Mesenchymal stem cell (in vitro differentiated cells and primary cell): ENCODE measurements at regions not wholly inside any gene's neighbourhood (a gene's known extent, or its start where the extent isn't known, plus 50 kb on each side); places are given as distances from the start of the nearest gene placed in this dataset.
"Not testable (repeated sequence)": the region's sequence is repeated elsewhere in the genome, so short reads cannot be mapped to it uniquely, and the experiment has no call there.

Experiments used
- DNase-seq: peaks from one replicate; pipeline ENCODE4 v3.0.0-alpha.2; 2013
- H2AFZ ChIP-seq: one replicate; pipeline ENCODE4 v1.6.1; 2013; ENCODE audit warnings: low read depth, mild to moderate bottlenecking, control low read depth, inconsistent platforms, low read length, moderate library complexity
- H2AK5ac ChIP-seq: 2 replicates; pipeline ENCODE4 v1.6.1; 2013; ENCODE audit warnings: low read length, moderate library complexity, mild to moderate bottlenecking, inconsistent platforms; ENCODE audit not compliant: severe bottlenecking
- H2BK120ac ChIP-seq: one replicate; pipeline ENCODE4 v1.6.1; 2013; ENCODE audit warnings: low read depth, mild to moderate bottlenecking, inconsistent platforms, low read length, moderate library complexity
- H2BK12ac ChIP-seq, 2 experiments: one replicate each; pipeline ENCODE4 v1.6.1; 2013; ENCODE audit warnings: inconsistent platforms in 2 of 2, low read length in 2 of 2, mild to moderate bottlenecking in 2 of 2, moderate library complexity in 2 of 2, control low read depth in 1 of 2
- H2BK15ac ChIP-seq: one replicate; pipeline ENCODE4 v1.6.1; 2013; ENCODE audit warnings: mild to moderate bottlenecking, low read depth, inconsistent platforms; ENCODE audit not compliant: poor library complexity, severe bottlenecking
- H2BK5ac ChIP-seq: 2 replicates; pipeline ENCODE4 v1.6.1; 2013; ENCODE audit warnings: low read depth, mild to moderate bottlenecking, low read length, control low read depth, inconsistent platforms; ENCODE audit not compliant: poor library complexity, severe bottlenecking
- H3K14ac ChIP-seq, 2 experiments: one replicate each; pipeline ENCODE4 v1.6.1; 2013; ENCODE audit warnings: inconsistent platforms in 2 of 2, low read length in 2 of 2, control low read depth in 1 of 2, mild to moderate bottlenecking in 1 of 2, moderate library complexity in 1 of 2
- H3K18ac ChIP-seq, 2 experiments: one replicate each; pipeline ENCODE4 v1.6.1; 2013; ENCODE audit warnings: inconsistent platforms in 2 of 2, low read length in 2 of 2, control low read depth in 1 of 2, low read depth in 1 of 2, mild to moderate bottlenecking in 1 of 2
- H3K23ac ChIP-seq, 2 experiments: one replicate each; pipeline ENCODE4 v1.6.1; 2013; ENCODE audit warnings: inconsistent platforms in 2 of 2, low read length in 2 of 2, mild to moderate bottlenecking in 2 of 2, moderate library complexity in 2 of 2, control low read depth in 1 of 2
- H3K27ac ChIP-seq: 2 replicates; pipeline ENCODE4 v1.5.1; 2013; ENCODE audit warnings: mild to moderate bottlenecking, moderate library complexity, low read length, control low read depth, inconsistent platforms; ENCODE audit not compliant: poor library complexity, severe bottlenecking
- H3K27me3 ChIP-seq, 2 experiments: 2 replicates each; pipeline versions ENCODE4 v1.6.1 to v1.7.0; 2013; ENCODE audit warnings: low read length in 2 of 2, mild to moderate bottlenecking in 2 of 2, moderate library complexity in 2 of 2, control low read depth in 1 of 2, inconsistent platforms in 1 of 2; ENCODE audit not compliant: control insufficient read depth in 1 of 2, insufficient read depth in 1 of 2
- H3K36me3 ChIP-seq, 2 experiments: 2 replicates each; pipeline versions ENCODE4 v1.6.1 to v1.7.0; 2013; ENCODE audit warnings: low read length in 2 of 2, control low read depth in 1 of 2, inconsistent platforms in 1 of 2, low read depth in 1 of 2, mild to moderate bottlenecking in 1 of 2; ENCODE audit not compliant: insufficient read depth in 2 of 2, control insufficient read depth in 1 of 2
- H3K4ac ChIP-seq, 2 experiments: one replicate each; pipeline ENCODE4 v1.6.1; 2013; ENCODE audit warnings: inconsistent platforms in 2 of 2, low read length in 2 of 2, mild to moderate bottlenecking in 2 of 2, moderate library complexity in 2 of 2, control low read depth in 1 of 2, low read depth in 1 of 2
- H3K4me1 ChIP-seq: 2 replicates; pipeline ENCODE4 v1.6.1; 2013; ENCODE audit warnings: low read depth, low read length, control low read depth; ENCODE audit not compliant: control insufficient read depth, insufficient read depth
- H3K4me2 ChIP-seq: 2 replicates; pipeline ENCODE4 v1.6.1; 2013; ENCODE audit warnings: low read length, mild to moderate bottlenecking, inconsistent platforms; ENCODE audit not compliant: poor library complexity, severe bottlenecking
- H3K4me3 ChIP-seq, 2 experiments: 2 replicates each; pipeline versions ENCODE4 v1.5.1 to v1.7.0; 2013; ENCODE audit warnings: low read length in 2 of 2, mild to moderate bottlenecking in 2 of 2, control low read depth in 1 of 2, low read depth in 1 of 2; ENCODE audit not compliant: insufficient read depth in 1 of 2
- H3K79me1 ChIP-seq: replicated peaks from 2 replicates; pipeline ENCODE4 v1.6.1; 2013; ENCODE audit warnings: mild to moderate bottlenecking, control low read depth, low read length, inconsistent platforms; ENCODE audit not compliant: poor library complexity, severe bottlenecking
- H3K9ac ChIP-seq: 2 replicates; pipeline ENCODE4 v1.7.0; 2013; ENCODE audit warnings: mild to moderate bottlenecking, low read length, moderate library complexity
- H3K9me3 ChIP-seq: 2 replicates; pipeline ENCODE4 v1.7.0; 2013; ENCODE audit warnings: mild to moderate bottlenecking, low read length; ENCODE audit not compliant: control insufficient read depth
- H4K8ac ChIP-seq: one replicate; pipeline ENCODE4 v1.6.1; 2013; ENCODE audit warnings: inconsistent platforms, mild to moderate bottlenecking, low read length, moderate library complexity
- H4K91ac ChIP-seq: one replicate; pipeline ENCODE4 v1.6.1; 2013; ENCODE audit warnings: mild to moderate bottlenecking, low read length, inconsistent platforms
- WGBS: methylation state at CpG from one replicate; pipeline ENCODE4 v1.1.7; 2013; ENCODE audit warnings: mixed read lengths; 5-methylcytosine and 5-hydroxymethylcytosine counted together

DNA sequence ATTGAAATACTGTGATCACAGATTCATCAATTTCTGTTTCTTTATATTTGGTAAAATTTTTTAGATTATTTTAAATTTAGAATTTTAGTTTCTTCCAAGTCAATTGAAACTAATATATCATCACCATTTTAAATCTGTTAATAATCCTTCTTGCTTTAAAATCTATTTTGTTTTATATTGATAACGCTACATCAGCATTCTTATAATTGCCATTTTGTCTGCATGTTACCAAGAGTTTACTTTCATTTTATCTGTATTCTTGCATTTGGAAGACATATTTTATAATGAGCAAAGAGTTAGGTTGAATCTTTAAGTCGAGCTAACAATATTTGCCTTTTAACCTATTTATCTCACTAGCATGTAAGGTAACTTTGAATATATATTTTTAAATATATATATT lies 890.6 kb downstream of the DNAJB9 start:
- H3K27me3 ChIP-seq: no peaks in the 10 kb centered on the region
- H3K9me3 ChIP-seq: no peaks in the 10 kb centered on the region
- H2AK5ac ChIP-seq: no peak overlapping the region
- no peak overlapping the region for H3K9ac ChIP-seq
- no peak overlapping the region for H4K8ac ChIP-seq
- no peak overlapping the region for H4K91ac ChIP-seq
- H3K18ac ChIP-seq: no peak overlapping the region
- H2BK15ac ChIP-seq: no peak overlapping the region
- H2AFZ ChIP-seq: no peak overlapping the region
- H3K4me2 ChIP-seq: no peak overlapping the region
- no peaks in the 10 kb centered on the region for H3K4me1 ChIP-seq
- H2BK5ac ChIP-seq: no peak overlapping the region
- no peak overlapping the region for H3K4ac ChIP-seq
- H2BK12ac ChIP-seq: no peak overlapping the region
- H3K14ac ChIP-seq: no peak overlapping the region
- H3K4me3 ChIP-seq: no peak overlapping the region
- H2BK120ac ChIP-seq: no peak overlapping the region
- no peak overlapping the region for H3K27ac ChIP-seq
- DNase-seq: no peak
- H3K79me1 ChIP-seq: no peaks in the 10 kb centered on the region
- WGBS: no CpG with 5 or more reads among the region's 2 CpGs
- H3K23ac ChIP-seq: no peak overlapping the region
- H3K36me3 ChIP-seq: no peaks in the 10 kb centered on the region

DNA sequence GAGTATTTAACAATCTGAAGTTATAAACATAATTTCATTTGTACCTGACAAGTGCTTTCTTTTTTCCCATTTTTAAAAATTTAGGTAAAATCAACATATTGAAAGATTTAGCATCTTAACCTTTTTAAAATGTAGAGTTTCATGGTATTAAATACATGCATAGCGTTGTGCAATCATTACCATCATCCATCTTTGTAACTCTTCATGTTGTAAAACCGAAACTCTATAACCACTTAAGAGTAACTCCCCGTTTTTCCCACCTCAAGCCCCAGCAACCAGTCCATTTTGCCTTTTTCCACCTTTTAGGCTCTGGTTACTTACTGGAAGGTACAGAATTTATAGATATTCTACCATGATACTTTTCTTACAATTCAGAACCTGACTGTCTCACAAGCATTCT lies 892.5 kb downstream of the DNAJB9 start:
- Histone ChIP-seq H3K4me3 (no peak overlapping the region), H3K4ac (no peak overlapping the region), H3K4me2 (no peak overlapping the region), H3K36me3 (no peaks in the 10 kb centered on the region), H3K79me1 (no peaks in the 10 kb centered on the region), H3K18ac (no peak overlapping the region), H3K27ac (no peak overlapping the region), H4K91ac (no peak overlapping the region), H2AK5ac (no peak overlapping the region), H2BK15ac (no peak overlapping the region), H2AFZ (no peak overlapping the region), H4K8ac (no peak overlapping the region), H3K9me3 (no peaks in the 10 kb centered on the region), H3K14ac (no peak overlapping the region), H3K9ac (no peak overlapping the region), H2BK120ac (no peak overlapping the region), H2BK12ac (no peak overlapping the region), H3K4me1 (no peaks in the 10 kb centered on the region), H2BK5ac (no peak overlapping the region), H3K23ac (no peak overlapping the region), H3K27me3 (no peaks in the 10 kb centered on the region)
- 86% methylated on average over 2 of the region's 3 CpGs for WGBS
- no peak for DNase-seq

DNA sequence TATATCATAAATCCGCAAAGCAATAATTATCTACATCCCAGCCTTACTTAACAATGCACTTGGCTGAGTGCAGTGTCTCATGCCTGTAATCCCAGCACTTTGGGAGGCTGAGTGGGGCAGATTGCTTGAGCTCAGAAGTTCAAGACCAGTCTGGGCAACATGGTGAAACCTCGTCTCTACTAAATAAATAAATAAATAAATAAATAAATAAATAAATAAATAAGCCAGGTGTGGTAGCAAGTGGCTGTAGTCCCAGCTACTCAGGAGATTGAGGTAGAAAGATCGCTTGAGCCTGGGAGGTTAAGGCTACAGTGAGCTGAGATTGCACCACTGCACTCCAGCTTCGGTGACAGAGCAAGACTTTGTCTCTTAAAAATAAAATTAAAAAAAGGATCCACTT lies 898.1 kb downstream of the DNAJB9 start:
- H2BK12ac ChIP-seq, H3K4ac ChIP-seq: not testable (repeated sequence)
- WGBS: 89% methylated on average over 2 of the region's 4 CpGs

DNA sequence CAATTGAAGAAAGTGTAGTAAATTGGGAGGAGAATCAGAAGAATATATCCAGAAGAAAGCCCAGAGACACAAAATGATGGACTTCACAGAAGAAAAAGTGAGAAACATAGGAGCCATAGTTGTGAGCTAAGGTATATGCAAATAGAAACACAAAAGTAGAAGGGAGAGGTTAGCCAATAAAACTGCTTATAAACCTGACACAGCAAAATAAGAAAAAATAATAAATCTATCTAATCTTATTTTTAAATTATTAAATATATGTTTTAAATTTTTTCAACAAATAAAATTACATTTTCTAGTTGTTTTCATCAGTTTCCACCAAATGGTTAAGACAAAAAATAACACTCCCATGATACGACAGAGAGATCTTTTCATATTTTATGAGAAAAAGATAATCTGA lies 903.5 kb downstream of the DNAJB9 start:
- Histone ChIP-seq H4K91ac (no peak overlapping the region), H3K27ac (no peak overlapping the region), H3K27me3 (no peaks in the 10 kb centered on the region), H3K79me1 (no peaks in the 10 kb centered on the region), H2BK12ac (no peak overlapping the region), H4K8ac (no peak overlapping the region), H2BK120ac (no peak overlapping the region), H3K4me2 (no peak overlapping the region), H2AFZ (no peak overlapping the region), H2AK5ac (no peak overlapping the region), H2BK5ac (no peak overlapping the region), H3K36me3 (no peaks in the 10 kb centered on the region), H3K23ac (no peak overlapping the region), H2BK15ac (no peak overlapping the region), H3K4ac (no peak overlapping the region), H3K18ac (no peak overlapping the region), H3K9me3 (peaks cover 2% of the 10 kb centered on the region), H3K4me3 (no peak overlapping the region), H3K9ac (no peak overlapping the region), H3K4me1 (no peaks in the 10 kb centered on the region), H3K14ac (no peak overlapping the region)
- DNase-seq: no peak
- no CpG with 5 or more reads among the region's 1 CpG for WGBS

More for the DNA sequence above, 898.1 kb downstream of the DNAJB9 start:
- H2BK15ac ChIP-seq, H2BK5ac ChIP-seq, H4K8ac ChIP-seq, DNase-seq, H3K9me3 ChIP-seq, H3K36me3 ChIP-seq, H2AFZ ChIP-seq, H4K91ac ChIP-seq, H2AK5ac ChIP-seq, H3K27ac ChIP-seq, H3K4me2 ChIP-seq, H3K18ac ChIP-seq, H3K27me3 ChIP-seq, H3K79me1 ChIP-seq, H3K14ac ChIP-seq, H3K9ac ChIP-seq, H3K4me3 ChIP-seq, H3K4me1 ChIP-seq, H3K23ac ChIP-seq, H2BK120ac ChIP-seq: not testable (repeated sequence)
